ENCODE measurements at regions not wholly inside any gene's neighbourhood (a gene's known extent, or its start where the extent isn't known, plus 50 kb on each side); places are given as distances from the start of the nearest gene placed in this dataset.

GRCh38 chr4:57249083-57249482 lies 138.9 kb upstream of the IGFBP7 start:
- TF ChIP-seq CTCF (IDR thresholded peaks at IDR 0.05), result no peak
- no peak for TF ChIP-seq POLR2A (IDR thresholded peaks at IDR 0.05)
